Activated CD4-positive, alpha-beta T cell treated with anti-CD3 and anti-CD28 coated beads, Interleukin-2, amount 50 U/mL, for 24 hours (primary cell): ENCODE measurements at regions not wholly inside any gene's neighbourhood (a gene's known extent, or its start where the extent isn't known, plus 50 kb on each side); places are given as distances from the start of the nearest gene placed in this dataset.

Experiments
- DNase-seq, 2 donors: peaks; one replicate each; pipeline ENCODE4 v3.0.0-alpha.2; 2020; ENCODE audit warnings: low read depth in 1 of 2, low spot score in 1 of 2

DNA sequence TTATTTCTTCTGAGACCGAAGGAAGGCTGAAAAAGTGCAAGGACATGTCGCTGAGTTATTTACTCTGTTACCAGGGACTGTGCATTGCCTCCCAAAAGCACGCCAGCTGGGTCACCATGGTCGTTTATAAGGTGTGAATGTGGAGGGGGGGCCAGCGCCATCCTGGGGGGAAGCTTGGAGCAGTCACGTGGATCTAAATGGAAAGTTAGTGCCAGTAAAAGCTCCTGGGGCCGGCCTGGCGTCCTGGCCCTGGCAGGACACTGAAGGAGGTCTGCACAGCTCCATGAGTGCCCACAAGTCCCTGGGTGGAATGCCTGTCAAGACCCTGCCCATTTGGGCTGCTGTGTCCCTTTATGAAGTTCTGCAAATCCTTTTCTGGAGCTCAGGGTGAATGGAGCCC, 82.6 kb downstream of the C16orf95 start:
- no peak for DNase-seq

DNA sequence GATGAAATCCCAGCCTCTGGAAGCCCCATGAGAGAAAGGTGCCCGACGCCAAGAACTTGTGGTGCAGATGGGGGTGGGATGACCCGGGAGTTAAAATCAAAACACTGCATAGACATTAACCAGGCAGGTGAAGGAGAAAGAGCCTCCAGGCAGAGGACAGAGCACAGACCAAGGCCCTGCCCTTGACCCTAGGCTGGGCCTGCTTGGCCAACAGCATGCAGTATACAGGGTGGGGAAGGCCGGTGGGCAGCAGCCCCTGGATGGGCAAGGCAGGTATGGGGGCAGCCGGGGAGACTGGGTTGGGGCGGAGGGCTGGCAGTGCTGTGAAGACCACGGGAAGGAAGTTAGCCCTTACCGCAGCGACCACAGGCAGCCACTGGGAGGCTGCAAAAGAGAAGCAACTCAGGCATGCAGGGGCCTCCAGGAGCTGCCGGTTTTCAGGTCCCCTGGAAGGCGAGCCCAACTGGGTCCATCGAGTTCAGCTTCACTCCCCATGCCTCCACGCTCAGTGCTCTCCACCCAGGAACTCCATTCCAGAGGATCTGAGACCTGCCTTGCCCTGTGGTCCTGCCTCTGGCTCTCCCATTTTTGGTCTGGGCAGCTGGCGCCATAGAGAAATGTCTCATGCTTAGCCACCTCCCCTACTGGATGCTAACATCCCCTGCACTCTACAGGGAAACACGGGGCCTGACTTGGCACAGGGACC, 81.2 kb downstream of the C16orf95 start:
- no peak for DNase-seq

DNA sequence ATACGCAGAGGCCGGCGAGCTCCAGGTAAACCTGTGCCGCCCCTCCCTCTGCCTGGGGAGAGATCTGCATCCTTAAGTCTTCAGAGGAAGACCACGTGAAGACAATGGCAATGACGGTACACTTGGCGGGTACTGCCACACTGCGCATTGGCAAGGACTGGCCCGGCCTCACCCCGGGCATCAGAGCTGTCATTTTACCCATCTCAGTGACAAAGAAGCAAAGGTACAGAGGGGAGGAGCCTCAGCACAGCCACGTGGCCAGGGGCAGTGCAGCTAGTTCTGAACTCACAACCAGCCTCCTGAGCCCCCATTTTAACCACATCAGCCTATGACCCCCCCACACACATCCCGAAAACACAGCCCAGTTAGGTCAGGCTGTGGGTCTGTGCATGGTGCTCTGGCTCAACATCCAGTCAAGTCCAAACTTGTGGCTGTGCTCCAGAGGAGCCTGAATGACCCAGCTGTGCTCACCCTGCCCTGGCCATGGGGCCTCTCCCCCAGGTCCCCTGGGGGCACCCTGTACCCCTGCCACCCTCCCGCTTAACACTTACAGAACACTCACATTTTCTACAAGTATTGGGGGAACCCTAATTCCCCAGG, 80.6 kb downstream of the C16orf95 start:
- DNase-seq, result no peak

DNA sequence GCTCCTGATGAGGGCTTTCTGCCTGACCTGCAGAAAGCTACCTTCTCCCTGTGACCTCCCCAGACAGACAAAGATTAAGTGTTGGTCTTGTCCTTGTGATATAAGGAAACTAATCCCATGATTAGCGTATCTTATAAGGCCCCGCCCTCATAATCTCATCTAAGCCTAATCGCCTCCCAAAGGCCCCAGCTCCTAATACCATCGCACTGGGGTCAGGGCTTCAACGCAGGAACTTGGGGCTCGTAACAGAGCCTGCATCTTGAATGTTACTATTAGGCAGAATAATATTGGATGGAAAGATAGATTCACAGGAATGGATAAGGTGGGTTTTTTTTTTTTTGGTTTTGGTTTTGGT, 78.9 kb downstream of the C16orf95 start:
- DNase-seq, result no peak

DNA sequence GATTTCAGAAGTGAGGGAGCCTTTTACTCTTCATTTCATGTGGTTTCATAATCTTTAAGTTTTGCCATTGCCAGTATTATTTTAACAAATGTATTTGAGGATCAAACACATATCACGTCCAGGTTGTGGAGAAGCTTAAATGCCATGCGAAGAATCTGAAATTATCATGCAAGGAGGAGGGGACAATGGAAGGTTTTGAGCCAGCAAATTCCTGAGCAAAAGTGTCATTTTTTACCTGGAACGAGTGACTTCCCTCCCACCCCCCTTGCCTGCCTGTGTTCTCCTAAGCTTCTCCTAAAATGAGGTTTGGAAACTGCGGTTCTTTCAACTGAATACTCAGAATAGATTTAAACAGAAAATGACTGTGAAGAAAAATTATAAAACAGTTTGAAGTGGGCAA, 77.6 kb downstream of the C16orf95 start:
- no peak for DNase-seq

DNA sequence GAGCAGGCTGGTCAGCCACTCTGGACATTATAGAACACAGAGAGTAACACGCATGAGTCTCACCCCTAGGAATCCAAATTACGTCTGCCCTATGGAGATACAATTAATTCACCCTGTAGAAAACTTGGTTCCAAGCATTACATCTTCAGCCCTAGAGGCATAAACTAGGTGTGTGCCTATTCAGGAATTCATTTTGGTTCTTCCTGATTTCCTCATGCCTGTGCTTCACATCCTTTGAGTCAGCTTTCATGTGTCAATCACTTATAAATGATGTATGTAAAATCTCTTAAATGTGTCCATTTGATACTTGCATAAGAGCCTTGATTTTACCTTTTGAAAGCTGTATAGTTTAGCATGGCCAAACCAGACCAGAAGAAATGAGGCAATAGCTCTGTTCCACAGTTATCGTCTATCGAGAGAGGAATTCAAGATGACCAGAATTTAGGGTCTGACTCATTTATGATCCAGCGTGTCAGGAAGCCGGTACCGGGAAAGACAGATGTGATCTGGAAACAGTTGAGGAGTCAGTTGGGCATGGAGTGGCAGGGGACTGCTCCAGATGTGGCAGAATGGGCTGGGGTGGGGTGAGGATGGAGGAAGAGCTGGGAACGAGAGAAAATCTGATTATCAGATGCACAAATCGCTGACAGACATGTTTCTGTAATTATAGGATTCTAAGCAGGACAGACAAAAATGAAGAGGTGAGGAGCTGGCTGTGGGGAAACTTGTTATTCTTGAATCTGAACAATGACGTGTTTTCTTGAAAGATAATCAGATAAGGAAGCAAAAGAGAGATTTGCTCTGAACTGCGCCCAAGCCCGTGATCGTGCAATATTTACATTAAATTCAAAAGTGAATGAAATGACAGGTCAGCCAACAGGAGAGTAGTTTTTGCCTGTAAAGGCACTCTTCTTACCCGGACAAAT, 76.7 kb downstream of the C16orf95 start:
- no peak for DNase-seq

DNA sequence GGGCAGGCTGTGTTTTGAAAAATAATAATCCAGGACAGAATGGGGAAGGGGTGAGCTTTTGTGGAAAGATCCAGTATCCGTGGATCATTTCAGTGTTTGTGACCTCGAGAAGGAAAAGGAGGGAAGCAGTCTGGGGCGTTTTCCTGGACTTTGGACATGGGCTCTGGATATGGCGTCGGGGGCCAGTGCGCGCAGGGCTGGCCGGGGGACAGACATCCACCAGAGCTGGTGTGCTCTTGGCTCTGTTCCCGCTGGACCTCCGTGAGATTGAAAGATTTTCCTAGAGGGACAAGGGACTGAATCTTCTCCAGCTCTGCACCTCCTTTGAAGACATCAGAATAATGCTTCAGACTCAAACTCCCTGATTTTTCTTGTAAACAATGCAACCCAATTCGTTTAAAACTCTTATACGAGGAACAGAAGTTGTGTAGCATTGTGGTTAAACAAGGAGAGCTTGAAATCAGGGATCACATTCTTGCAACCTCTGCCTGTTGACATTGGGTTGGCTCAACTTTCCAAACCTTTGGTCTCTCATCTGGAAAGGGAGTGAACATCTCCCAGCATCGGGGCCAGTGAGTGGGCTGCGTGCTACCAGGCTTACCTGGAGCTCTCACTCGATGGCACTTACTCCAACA, 75.9 kb downstream of the C16orf95 start:
- no peak for DNase-seq

DNA sequence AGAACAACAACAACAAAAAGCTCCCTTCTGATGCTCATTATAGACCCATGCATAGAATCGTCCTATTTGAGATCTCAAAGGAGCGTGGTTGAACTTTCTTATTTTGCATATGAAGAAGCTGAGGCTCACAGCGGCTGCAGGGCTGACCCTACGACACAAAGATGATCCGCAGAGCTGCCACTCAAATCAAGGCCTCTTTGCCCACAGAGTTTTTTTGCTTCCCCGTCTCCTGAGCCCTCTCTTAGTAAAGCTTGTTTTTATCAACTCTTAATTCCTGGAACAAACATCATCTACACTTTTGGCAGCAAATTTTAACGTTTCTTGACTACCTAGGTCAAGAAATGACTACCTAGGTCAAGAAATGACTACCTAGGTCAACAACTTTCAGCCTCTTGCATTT, 73.7 kb downstream of the C16orf95 start:
- DNase-seq, result no peak

DNA sequence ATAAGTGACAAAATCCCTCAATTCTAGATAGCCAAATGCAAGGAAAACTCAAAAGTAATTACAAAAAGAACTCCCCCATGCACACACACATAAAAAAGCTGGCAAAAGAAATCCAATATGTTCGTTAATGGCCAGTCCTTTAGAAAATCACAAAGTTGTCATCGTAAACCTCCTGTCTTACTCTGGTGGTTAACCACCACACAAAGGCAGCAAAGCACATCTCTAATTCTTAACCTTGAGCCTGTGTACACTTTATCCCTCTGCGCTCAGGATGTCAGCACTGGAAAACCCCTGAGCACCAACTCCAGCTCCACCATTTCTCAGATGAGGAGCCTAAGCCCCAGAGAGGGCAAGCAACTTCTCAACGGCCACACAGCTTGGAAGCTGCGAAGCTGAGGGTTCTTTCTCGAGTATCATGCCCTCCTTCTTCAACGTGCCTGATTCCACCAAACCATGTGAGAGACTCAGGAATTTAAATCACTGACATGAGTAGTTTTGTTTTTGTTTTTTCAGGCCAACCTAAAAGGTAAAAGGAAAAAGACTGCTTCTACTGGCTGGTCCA, 72.5 kb downstream of the C16orf95 start:
- no peak for DNase-seq

DNA sequence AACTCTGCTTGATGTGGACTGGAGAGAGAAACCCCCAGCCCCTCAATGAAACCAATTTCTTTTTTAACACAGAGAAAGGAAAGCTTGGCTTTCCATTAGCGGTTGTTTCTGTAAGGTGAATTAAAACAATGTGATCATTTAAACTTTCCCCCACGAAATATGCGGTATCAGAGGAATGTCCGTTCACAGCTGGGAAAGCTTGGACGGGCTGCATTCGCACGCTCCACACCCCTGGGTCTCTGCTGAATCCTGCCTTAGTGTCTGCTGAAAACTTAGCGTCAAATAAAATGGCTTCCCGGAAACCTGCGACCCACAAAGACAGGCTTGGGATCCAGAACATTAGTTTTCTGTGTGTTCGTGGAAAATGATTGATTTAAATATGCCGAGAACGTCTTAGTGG, 71.7 kb downstream of the C16orf95 start:
- DNase-seq, result no peak

DNA sequence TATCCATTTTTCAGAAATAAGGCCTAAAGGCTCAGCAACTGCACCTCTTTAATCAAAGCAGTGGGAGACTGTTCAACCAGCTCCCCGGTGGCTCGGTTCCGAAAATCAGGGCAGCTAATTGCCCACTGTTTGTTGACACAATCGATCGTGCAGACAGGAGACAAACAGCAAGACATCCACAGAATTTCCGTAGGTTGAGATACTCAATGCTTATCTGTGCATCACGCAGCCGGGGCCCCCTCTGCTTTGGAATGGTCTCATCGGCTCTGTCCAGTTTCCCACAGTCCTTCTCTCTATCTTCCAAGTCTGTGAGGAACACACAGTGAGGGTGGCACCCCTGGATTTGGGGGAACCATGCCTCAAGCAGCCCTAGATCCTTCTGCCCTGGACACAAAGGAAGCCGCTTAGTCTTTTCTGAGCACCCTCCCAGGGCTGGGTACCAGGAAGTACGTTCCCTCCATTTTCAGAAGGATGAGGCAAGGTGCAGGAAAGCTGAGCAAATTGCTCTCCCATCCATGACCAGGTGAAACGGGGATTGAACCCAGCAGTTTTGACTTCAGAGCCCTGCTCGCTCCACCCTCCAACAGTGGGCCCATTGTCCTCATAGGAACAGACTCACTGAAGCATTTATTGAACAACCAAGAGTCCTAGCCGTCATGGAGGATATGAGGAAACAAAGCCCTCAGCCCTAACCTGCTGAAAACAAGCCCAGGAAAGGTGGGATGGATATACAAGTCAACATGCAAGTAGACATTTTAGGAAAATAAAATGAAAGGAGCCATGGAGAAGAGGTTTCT, 70.7 kb downstream of the C16orf95 start:
- no peak for DNase-seq

DNA sequence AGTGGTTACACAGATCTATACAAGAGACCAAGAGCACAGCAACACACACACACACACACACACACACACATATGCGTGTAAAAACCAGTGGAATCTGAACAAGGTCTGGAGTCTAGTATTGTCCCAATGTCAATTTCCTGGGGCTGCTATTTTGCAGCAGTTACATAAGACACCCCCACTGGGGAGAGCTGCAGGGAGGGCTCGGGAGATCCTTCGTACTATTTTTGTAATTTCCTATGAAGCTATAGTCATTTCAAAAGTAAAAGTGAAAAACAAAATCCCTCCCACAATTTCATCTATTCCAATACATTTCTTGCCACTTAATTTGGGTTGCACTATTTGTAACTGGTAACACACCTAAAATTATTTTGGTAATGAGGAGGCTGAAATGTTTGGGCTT, 68.5 kb downstream of the C16orf95 start:
- DNase-seq, result no peak

DNA sequence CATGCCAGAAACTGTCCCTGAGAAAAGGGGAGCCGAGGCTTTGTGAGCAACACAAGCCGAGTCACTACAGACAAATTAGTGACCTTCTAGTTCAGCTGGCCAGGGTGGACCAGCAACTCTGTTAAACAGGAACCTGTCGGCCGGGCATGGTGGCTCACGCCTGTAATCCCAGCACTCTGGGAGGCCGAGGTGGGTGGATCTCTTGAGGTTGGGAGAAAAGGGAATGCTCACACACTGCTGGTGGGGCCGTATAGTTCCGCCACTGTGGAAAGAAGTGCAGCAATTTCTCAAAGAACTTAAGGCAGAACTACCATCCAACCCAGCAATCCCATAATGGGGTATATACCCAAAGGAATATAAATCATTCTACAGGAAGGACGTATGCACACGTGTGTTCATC, 67.8 kb downstream of the C16orf95 start:
- no peak for DNase-seq

DNA sequence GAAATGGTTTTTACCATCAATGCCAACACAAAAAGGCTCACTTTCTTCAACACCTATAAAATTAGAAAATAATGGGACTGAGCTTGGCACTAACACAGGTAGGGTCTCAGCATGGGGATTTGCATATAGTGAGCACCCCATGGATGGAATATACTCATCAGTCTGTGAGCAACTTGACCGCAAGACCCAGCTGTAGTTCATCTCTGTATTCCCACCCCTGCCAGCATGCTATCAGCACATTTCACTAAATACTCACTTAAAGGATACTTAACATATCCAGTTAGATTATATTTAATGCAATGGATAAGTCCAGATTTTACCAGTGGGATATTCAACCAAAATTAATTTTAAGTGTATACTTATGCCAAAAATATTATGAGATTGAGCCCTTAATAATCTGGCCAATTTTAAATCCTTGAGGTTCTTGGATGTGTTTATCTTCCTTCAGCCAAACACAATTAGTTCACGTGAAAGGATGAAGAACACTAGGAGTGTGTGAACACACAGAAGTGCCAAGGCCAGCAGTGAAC, 66.7 kb downstream of the C16orf95 start:
- DNase-seq, result no peak

DNA sequence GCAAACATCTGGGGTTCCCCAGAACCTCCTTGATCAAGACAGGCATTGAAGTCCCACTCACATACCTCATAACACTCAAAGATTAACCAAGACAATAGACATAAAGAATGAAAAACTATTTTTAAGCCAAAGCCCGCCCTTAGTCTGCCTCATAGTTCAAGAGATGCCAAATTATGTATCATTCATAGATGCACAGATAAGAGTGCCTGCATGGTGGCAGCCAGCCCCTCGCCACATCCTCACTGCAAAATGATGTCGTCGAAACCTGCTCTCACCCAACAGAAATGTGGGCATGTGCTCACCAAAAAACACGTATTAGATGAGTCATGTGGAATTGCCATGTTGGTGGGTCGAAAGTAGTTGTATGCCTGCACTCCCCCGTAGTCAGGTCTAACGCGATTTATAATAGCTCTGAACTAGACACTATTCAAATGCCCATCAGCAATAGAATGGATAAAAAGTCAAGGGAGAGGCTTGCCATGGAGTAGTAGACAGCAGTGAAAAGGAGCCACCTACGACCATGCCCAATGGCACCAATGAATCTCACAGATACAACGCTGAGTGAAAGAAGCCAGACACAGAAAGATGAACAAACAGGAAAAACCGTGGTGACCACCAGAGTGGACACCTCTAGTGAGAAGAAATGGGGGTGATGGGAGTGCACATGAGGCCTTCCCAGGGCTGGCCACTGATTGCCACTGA, 64.8 kb downstream of the C16orf95 start:
- no peak for DNase-seq
